ENCODE measurements at regions not wholly inside any gene's neighbourhood (a gene's known extent, or its start where the extent isn't known, plus 50 kb on each side); places are given as distances from the start of the nearest gene placed in this dataset.

DNA sequence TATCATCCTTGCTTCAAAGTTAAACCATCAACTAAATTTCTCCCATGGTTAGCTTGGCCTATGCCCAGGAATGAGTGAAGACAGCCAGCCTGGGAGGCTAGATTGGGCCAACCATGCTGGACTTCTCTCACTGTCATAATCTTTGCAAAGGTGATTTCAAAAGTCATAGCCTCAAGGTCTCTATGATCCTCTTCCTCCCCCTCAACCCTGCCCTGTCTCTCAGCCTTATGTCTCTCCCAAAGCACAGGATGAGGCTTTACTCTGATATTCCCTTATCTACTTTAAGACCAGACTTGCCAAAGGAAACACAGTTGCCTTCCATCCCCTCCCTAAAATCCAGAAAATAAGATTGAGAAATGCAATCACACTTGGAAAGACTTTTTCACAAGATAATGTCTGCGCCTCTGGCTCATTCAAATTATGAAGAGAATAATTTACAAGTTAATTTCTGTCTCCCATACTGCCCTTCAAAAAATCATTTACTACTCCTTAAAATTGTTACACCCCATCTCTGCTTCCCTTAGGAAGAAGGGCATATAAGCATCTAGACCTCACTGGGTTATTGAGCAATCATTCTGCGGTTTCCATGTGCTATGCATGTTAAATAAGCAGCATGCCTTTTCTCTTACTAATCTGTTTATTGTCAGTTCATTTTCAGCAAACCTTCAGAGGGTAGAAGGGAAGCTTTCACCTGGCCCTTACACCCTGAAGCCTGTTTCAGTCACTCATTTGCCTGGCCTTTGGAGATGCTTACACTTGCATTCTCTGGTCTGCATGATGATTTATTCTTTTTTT is 113.8 kb upstream of the ANKRD55 start:
- TF ChIP-seq POLR2A (IDR thresholded peaks at IDR 0.05; ENCODE audit: low read depth, low read length) (no peak), POLR2AphosphoS5 (IDR thresholded peaks at IDR 0.05; ENCODE audit: low read depth, low read length) (no peak), TAF1 (IDR thresholded peaks at IDR 0.05; ENCODE audit: low read depth, low read length) (no peak), PAX5 (IDR thresholded peaks at IDR 0.05; ENCODE audit: insufficient read depth, low read length, severe bottlenecking) (no peak), POU2F2 (IDR thresholded peaks at IDR 0.05; ENCODE audit: low read depth, low read length) (no peak), SPI1 (IDR thresholded peaks at IDR 0.05; ENCODE audit: low read depth, low read length) (no peak)

Measured in GM12891 (cell line).